GM10266 (cell line): ENCODE measurements at regions not wholly inside any gene's neighbourhood (a gene's known extent, or its start where the extent isn't known, plus 50 kb on each side); places are given as distances from the start of the nearest gene placed in this dataset.
"Not testable (repeated sequence)": the region's sequence is repeated elsewhere in the genome, so short reads cannot be mapped to it uniquely, and the experiment has no call there.

Experiments used
- DNase-seq: peaks from one replicate; pipeline ENCODE4 v3.0.0; 2012; ENCODE audit errors: extremely low spot score
- CTCF ChIP-seq: IDR thresholded peaks from 2 replicates; pipeline ENCODE4 v1.5.1; 2012; ENCODE audit warnings: mild to moderate bottlenecking, low read depth; ENCODE audit not compliant: control insufficient read depth, insufficient read depth; ENCODE audit errors: missing control alignments

DNA sequence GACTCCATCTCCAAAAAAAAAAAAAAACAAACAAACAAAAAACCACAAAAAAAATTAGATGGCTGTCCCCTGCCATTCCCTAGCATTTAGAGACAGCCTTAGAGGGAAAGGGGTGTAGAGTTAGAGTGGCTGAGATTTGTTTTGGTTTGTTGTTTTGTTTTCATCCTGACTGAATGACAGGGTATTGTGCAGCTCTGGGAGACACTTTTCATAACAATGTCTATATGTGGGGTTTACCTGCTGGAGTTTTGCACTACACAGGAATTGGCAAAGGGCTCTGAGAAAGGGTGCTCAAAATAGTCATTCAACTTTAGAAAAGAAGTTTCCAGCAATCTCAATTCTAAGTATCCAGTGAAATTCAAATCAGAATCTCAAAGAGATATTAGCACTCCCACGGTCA is 732.5 kb upstream of the CHAC2 start:
- DNase-seq: no peak
- no peak for TF ChIP-seq CTCF

GRCh38 chr2:53033411-53033810 is 734.2 kb upstream of the CHAC2 start:
- DNase-seq: no peak
- TF ChIP-seq CTCF: no peak

GRCh38 chr2:53028746-53029423 is 738.7 kb upstream of the CHAC2 start:
- no peak for DNase-seq
- no peak for TF ChIP-seq CTCF

DNA sequence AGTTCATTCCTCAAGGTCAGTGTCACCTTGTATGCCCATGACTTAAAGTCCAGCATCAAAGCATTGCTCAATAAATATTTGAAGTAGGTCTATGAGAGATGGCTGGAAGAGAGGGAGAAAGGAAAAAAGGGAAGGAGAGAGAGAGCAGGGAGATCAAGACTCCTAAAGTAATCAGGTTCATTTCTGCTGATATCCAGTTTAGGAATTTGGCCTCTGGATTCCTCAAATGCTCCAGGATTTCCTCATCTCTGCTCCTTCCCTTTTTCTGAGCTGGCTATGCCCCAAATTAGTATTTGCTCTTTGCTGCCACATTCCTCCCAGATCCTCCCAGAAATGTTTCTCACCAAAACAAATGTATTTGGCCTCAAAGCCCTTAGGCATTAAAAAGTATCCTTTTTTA is 739.4 kb upstream of the CHAC2 start:
- no peak for TF ChIP-seq CTCF
- no peak for DNase-seq

- not testable (repeated sequence) for DNase-seq
Observed at GRCh38 chr2:53022248-53022647, 745.4 kb upstream of the CHAC2 start.

- no peak for DNase-seq
- TF ChIP-seq CTCF: no peak
Observed at GRCh38 chr2:53021828-53022227, 745.8 kb upstream of the CHAC2 start.

DNA sequence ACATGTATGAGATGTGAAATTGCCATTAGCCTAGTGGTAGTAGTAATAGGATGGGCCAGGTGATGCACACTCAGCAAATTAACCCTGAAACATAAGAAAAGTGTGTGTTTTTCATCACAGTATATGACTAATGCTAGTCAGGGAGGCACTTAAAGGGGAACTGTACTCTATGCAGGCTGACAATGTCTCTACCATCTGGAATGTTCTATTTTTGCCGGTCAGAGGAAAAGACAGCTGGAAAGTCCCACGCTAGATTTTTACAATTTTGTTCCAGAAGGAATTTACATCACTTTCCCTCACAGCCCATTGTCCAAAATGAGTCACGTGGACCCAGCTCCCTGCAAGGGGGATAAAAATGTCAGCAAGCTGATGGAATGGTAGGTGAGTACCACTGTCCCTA is 746.3 kb upstream of the CHAC2 start:
- no peak for TF ChIP-seq CTCF
- no peak for DNase-seq

GRCh38 chr2:53018825-53019425 is 748.7 kb upstream of the CHAC2 start:
- no peak for TF ChIP-seq CTCF
- no peak for DNase-seq
